ENCODE measurements at regions not wholly inside any gene's neighbourhood (a gene's known extent, or its start where the extent isn't known, plus 50 kb on each side); places are given as distances from the start of the nearest gene placed in this dataset.

GRCh38 chrX:120790552-120790951 lies 85.1 kb downstream of the CT47B1 start:
- no peaks in the 10 kb centered on the region for H3K9me2 ChIP-seq (ENCODE audit: insufficient read depth)
- no peak overlapping the region for H3K9ac ChIP-seq
- H3K4me3 ChIP-seq: no peak overlapping the region
- H3K27me3 ChIP-seq (replicated peaks; ENCODE audit: insufficient read depth): no peaks in the 10 kb centered on the region
- no peak for DNase-seq
- no peak for TF ChIP-seq EZH2 (IDR thresholded peaks at IDR 0.05; ENCODE audit: insufficient read depth, poor library complexity, severe bottlenecking)
- no peak for TF ChIP-seq EZH2phosphoT487 (IDR thresholded peaks at IDR 0.05; ENCODE audit: insufficient read depth, low read depth)
- H3K9me3 ChIP-seq (ENCODE audit: low read depth): no peaks in the 10 kb centered on the region
- peak overlapping the region; percentile 42 for H3K4me2 ChIP-seq (ENCODE audit: unreplicated experiment)
- no peak overlapping the region for H3K27ac ChIP-seq
- H3K36me3 ChIP-seq (ENCODE audit: low read depth): no peaks in the 10 kb centered on the region
- no peaks in the 10 kb centered on the region for H3K79me2 ChIP-seq (ENCODE audit: insufficient read depth)
- H4K20me1 ChIP-seq (ENCODE audit: insufficient read depth): no peaks in the 10 kb centered on the region
- 75 to 78% methylated on average over 4 of the region's 4 CpGs for WGBS, 2 experiments (ENCODE audit: low coverage in 1 of 2, low lambda C conversion rate in 2 of 2, missing lambda C conversion rate in 2 of 2)
- peak overlapping the region; percentile 54; the same call in 1 of the 2 replicates for H2AFZ ChIP-seq
- H3F3A ChIP-seq (ENCODE audit: insufficient read depth): peaks cover 8% of the 10 kb centered on the region
- H3K4me1 ChIP-seq (ENCODE audit: insufficient read depth): peaks cover 24% of the 10 kb centered on the region
- in situ Hi-C loops (cut with MboI): no loop called here

- in situ Hi-C loops (cut with MboI): no loop called here
- H3K4me1 ChIP-seq (ENCODE audit: insufficient read depth): peaks cover 21% of the 10 kb centered on the region
- no peak overlapping the region for H3K27ac ChIP-seq
- H4K20me1 ChIP-seq (ENCODE audit: insufficient read depth): no peaks in the 10 kb centered on the region
- peak overlapping the region; percentile 54; the same call in 1 of the 2 replicates for H2AFZ ChIP-seq
- WGBS, 2 experiments (ENCODE audit: low coverage in 1 of 2, low lambda C conversion rate in 2 of 2, missing lambda C conversion rate in 2 of 2): 0 to 2% methylated on average over 5 of the region's 5 CpGs
- DNase-seq: peak; percentile 79
- H3K4me2 ChIP-seq (ENCODE audit: unreplicated experiment): peak overlapping the region; percentile 42
- TF ChIP-seq EZH2phosphoT487 (IDR thresholded peaks at IDR 0.05; ENCODE audit: insufficient read depth, low read depth) (no peak), EZH2 (IDR thresholded peaks at IDR 0.05; ENCODE audit: insufficient read depth, poor library complexity, severe bottlenecking) (no peak)
- no peaks in the 10 kb centered on the region for H3K79me2 ChIP-seq (ENCODE audit: insufficient read depth)
- H3K36me3 ChIP-seq (ENCODE audit: low read depth): no peaks in the 10 kb centered on the region
- peaks cover 8% of the 10 kb centered on the region for H3F3A ChIP-seq (ENCODE audit: insufficient read depth)
- no peaks in the 10 kb centered on the region for H3K9me2 ChIP-seq (ENCODE audit: insufficient read depth)
- no peaks in the 10 kb centered on the region for H3K27me3 ChIP-seq (replicated peaks; ENCODE audit: insufficient read depth)
- no peak overlapping the region for H3K9ac ChIP-seq
- no peaks in the 10 kb centered on the region for H3K9me3 ChIP-seq (ENCODE audit: low read depth)
- no peak overlapping the region for H3K4me3 ChIP-seq
Observed at GRCh38 chrX:120790118-120790517, 85.5 kb downstream of the CT47B1 start.

- TF ChIP-seq EZH2phosphoT487 (IDR thresholded peaks at IDR 0.05; ENCODE audit: insufficient read depth, low read depth): no peak
- peaks cover 11% of the 10 kb centered on the region; the same call in 1 of the 2 replicates for H3K4me1 ChIP-seq (ENCODE audit: insufficient read depth)
- no peak overlapping the region for H3K9ac ChIP-seq
- H3K9me2 ChIP-seq (ENCODE audit: insufficient read depth): no peaks in the 10 kb centered on the region
- H3F3A ChIP-seq (ENCODE audit: insufficient read depth): peaks cover 8% of the 10 kb centered on the region; the same call in 1 of the 2 replicates
- in situ Hi-C loops (cut with MboI): no loop called here
- no peak overlapping the region for H3K4me3 ChIP-seq
- no peaks in the 10 kb centered on the region for H3K9me3 ChIP-seq (ENCODE audit: low read depth)
- H3K36me3 ChIP-seq (ENCODE audit: low read depth): no peaks in the 10 kb centered on the region
- H3K27me3 ChIP-seq (replicated peaks; ENCODE audit: insufficient read depth): no peaks in the 10 kb centered on the region
- H3K4me2 ChIP-seq (ENCODE audit: unreplicated experiment): peak overlapping the region; percentile 12
- peak overlapping the region; percentile 13; the same call in 1 of the 2 replicates for H2AFZ ChIP-seq
- WGBS, 2 experiments (ENCODE audit: low coverage in 1 of 2, low lambda C conversion rate in 2 of 2, missing lambda C conversion rate in 2 of 2): 6 to 19% methylated on average over 2 of the region's 2 CpGs
- no peak overlapping the region for H3K27ac ChIP-seq
- peak; percentile 39 for DNase-seq
- no peaks in the 10 kb centered on the region for H3K79me2 ChIP-seq (ENCODE audit: insufficient read depth)
- no peaks in the 10 kb centered on the region for H4K20me1 ChIP-seq (ENCODE audit: insufficient read depth)
Observed at GRCh38 chrX:120781403-120781802, 94.3 kb downstream of the CT47B1 start.

DNA sequence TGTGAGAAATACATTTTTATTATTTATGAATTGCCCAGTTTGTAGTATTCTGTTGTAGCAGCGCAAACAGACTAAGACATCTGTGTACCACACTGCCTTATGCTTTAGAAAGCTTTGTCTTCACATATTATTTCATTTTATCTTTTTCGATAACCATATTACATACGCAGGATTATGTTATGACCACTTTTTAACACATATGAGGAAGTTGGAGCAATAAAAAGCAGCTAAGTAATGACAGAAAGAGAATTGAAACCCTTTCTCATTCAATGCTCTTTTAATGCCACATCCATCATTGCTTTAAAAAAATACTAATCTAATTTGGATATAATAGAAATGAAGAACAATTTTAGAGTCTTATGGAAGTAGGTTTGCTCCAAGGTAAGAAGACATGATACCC lies 99.7 kb downstream of the CT47B1 start:
- Histone ChIP-seq H3K79me2 (ENCODE audit: insufficient read depth) (no peaks in the 10 kb centered on the region), H3K9me2 (ENCODE audit: insufficient read depth) (no peaks in the 10 kb centered on the region), H3K27me3 (replicated peaks; ENCODE audit: insufficient read depth) (no peaks in the 10 kb centered on the region), H4K20me1 (ENCODE audit: insufficient read depth) (no peaks in the 10 kb centered on the region), H2AFZ (no peak overlapping the region), H3K9me3 (ENCODE audit: low read depth) (no peaks in the 10 kb centered on the region), H3K4me3 (no peak overlapping the region), H3K36me3 (ENCODE audit: low read depth) (no peaks in the 10 kb centered on the region), H3F3A (ENCODE audit: insufficient read depth) (0 out of 2 replicates have a peak, but pooled peaks cover under 1% of the 10 kb centered on the region), H3K27ac (no peak overlapping the region), H3K9ac (no peak overlapping the region), H3K4me2 (ENCODE audit: unreplicated experiment) (no peak overlapping the region), H3K4me1 (ENCODE audit: insufficient read depth) (peaks cover 2% of the 10 kb centered on the region; the same call in 1 of the 2 replicates)
- WGBS, 2 experiments (ENCODE audit: low coverage in 1 of 2, low lambda C conversion rate in 2 of 2, missing lambda C conversion rate in 2 of 2): 94 to 97% methylated on average over 3 of the region's 3 CpGs
- no peak for TF ChIP-seq EZH2 (IDR thresholded peaks at IDR 0.05; ENCODE audit: insufficient read depth, poor library complexity, severe bottlenecking)
- DNase-seq: no peak
- in situ Hi-C loops (cut with MboI): no loop called here

- peak; percentile 22 for DNase-seq
- no peaks in the 10 kb centered on the region for H3K9me3 ChIP-seq (ENCODE audit: low read depth)
- no peak overlapping the region for H3K9ac ChIP-seq
- H3K36me3 ChIP-seq (ENCODE audit: low read depth): no peaks in the 10 kb centered on the region
- H3K9me2 ChIP-seq (ENCODE audit: insufficient read depth): no peaks in the 10 kb centered on the region
- TF ChIP-seq EZH2phosphoT487 (IDR thresholded peaks at IDR 0.05; ENCODE audit: insufficient read depth, low read depth) (no peak), EZH2 (IDR thresholded peaks at IDR 0.05; ENCODE audit: insufficient read depth, poor library complexity, severe bottlenecking) (no peak)
- no peaks in the 10 kb centered on the region for H3K79me2 ChIP-seq (ENCODE audit: insufficient read depth)
- no peak overlapping the region for H3K4me2 ChIP-seq (ENCODE audit: unreplicated experiment)
- no peak overlapping the region for H3K27ac ChIP-seq
- peaks cover 13% of the 10 kb centered on the region for H3K4me1 ChIP-seq (ENCODE audit: insufficient read depth)
- in situ Hi-C loops (cut with MboI): loop anchor here (25.0 kb wide), 1 partner anchor 237 kb away; no protein-coding TSS in a partner anchor
- H3F3A ChIP-seq (ENCODE audit: insufficient read depth): 0 out of 2 replicates have a peak, but pooled peaks cover 10% of the 10 kb centered on the region
- H2AFZ ChIP-seq: no peak overlapping the region; the same call in 1 of the 2 replicates
- H4K20me1 ChIP-seq (ENCODE audit: insufficient read depth): no peaks in the 10 kb centered on the region
- no peaks in the 10 kb centered on the region for H3K27me3 ChIP-seq (replicated peaks; ENCODE audit: insufficient read depth)
- H3K4me3 ChIP-seq: no peak overlapping the region
Observed at GRCh38 chrX:120774606-120775005, 101.1 kb downstream of the CT47B1 start.
